Osteoblast (primary cell): ENCODE measurements at regions not wholly inside any gene's neighbourhood (a gene's known extent, or its start where the extent isn't known, plus 50 kb on each side); places are given as distances from the start of the nearest gene placed in this dataset.
"Not testable (repeated sequence)": the region's sequence is repeated elsewhere in the genome, so short reads cannot be mapped to it uniquely, and the experiment has no call there.

ENCODE experiments used
- DNase-seq: peaks from one replicate; pipeline ENCODE4 v3.0.0; 2011; ENCODE audit warnings: low spot score, mixed read lengths; ENCODE audit not compliant: insufficient read length; ENCODE audit errors: missing footprints
- H2AFZ ChIP-seq: 2 replicates; pipeline ENCODE4 v1.6.0; 2011; ENCODE audit warnings: mild to moderate bottlenecking, low read length
- H3K27ac ChIP-seq: 2 replicates; pipeline ENCODE4 v1.5.1; 2011; ENCODE audit warnings: mild to moderate bottlenecking, low read depth, low read length, moderate library complexity
- H3K27me3 ChIP-seq: 2 replicates; pipeline ENCODE4 v1.6.0; 2012; ENCODE audit warnings: mild to moderate bottlenecking, control low read depth, inconsistent platforms, low read length, moderate library complexity; ENCODE audit not compliant: insufficient read depth
- H3K36me3 ChIP-seq: 2 replicates; pipeline ENCODE4 v1.5.1; 2011; ENCODE audit warnings: mild to moderate bottlenecking, low read length, control low read depth, moderate library complexity; ENCODE audit not compliant: insufficient read depth
- H3K4me1 ChIP-seq: 2 replicates; pipeline ENCODE4 v1.5.1; 2011; ENCODE audit warnings: mild to moderate bottlenecking, low read length, control low read depth, moderate library complexity; ENCODE audit not compliant: insufficient read depth
- H3K4me2 ChIP-seq: 2 replicates; pipeline ENCODE4 v1.6.0; 2011; ENCODE audit warnings: mild to moderate bottlenecking, low read length; ENCODE audit not compliant: insufficient read depth
- H3K4me3 ChIP-seq: fragments of 200-600 bp; sonication (generic); 3 replicates; pipeline ENCODE4 v1.5.1; 2012; ENCODE audit warnings: mild to moderate bottlenecking, low read length, inconsistent platforms; ENCODE audit not compliant: insufficient read depth
- H3K79me2 ChIP-seq: 2 replicates; pipeline ENCODE4 v1.6.0; 2012; ENCODE audit warnings: mild to moderate bottlenecking, low read length, control low read depth, inconsistent platforms; ENCODE audit not compliant: insufficient read depth
- H3K9me3 ChIP-seq: 2 replicates; pipeline ENCODE4 v1.5.1; 2011; ENCODE audit warnings: low read depth, low read length, control low read depth
- H4K20me1 ChIP-seq: 2 replicates; pipeline ENCODE4 v1.6.0; 2012; ENCODE audit warnings: mild to moderate bottlenecking, low read length, control low read depth; ENCODE audit not compliant: insufficient read depth
- CTCF ChIP-seq: IDR thresholded peaks from 2 replicates; pipeline ENCODE4 v1.5.1; 2011; ENCODE audit warnings: mild to moderate bottlenecking, low read depth, low read length, moderate library complexity; ENCODE audit errors: extremely low read depth

GRCh38 chr15:37416103-37416502 is 315.8 kb upstream of the MEIS2 start:
- no peak overlapping the region for H3K4me2 ChIP-seq
- H3K27me3 ChIP-seq, result no peaks in the 10 kb centered on the region
- no peak overlapping the region for H3K4me3 ChIP-seq
- H3K9me3 ChIP-seq, result no peaks in the 10 kb centered on the region
- no peaks in the 10 kb centered on the region for H4K20me1 ChIP-seq
- DNase-seq, result no peak
- H3K4me1 ChIP-seq, result no peaks in the 10 kb centered on the region
- H3K27ac ChIP-seq, result no peak overlapping the region
- TF ChIP-seq CTCF, result no peak
- no peak overlapping the region for H2AFZ ChIP-seq
- no peaks in the 10 kb centered on the region for H3K36me3 ChIP-seq
- no peaks in the 10 kb centered on the region for H3K79me2 ChIP-seq

- DNase-seq, result peak; percentile 4
- no peaks in the 10 kb centered on the region for H3K4me1 ChIP-seq
- H4K20me1 ChIP-seq, result no peaks in the 10 kb centered on the region
- H3K27ac ChIP-seq, result no peak overlapping the region
- no peak for TF ChIP-seq CTCF
- no peaks in the 10 kb centered on the region for H3K27me3 ChIP-seq
- peaks cover 2% of the 10 kb centered on the region for H3K9me3 ChIP-seq
- H3K4me3 ChIP-seq, result no peak overlapping the region
- H3K4me2 ChIP-seq, result no peak overlapping the region
- H2AFZ ChIP-seq, result no peak overlapping the region
- no peaks in the 10 kb centered on the region for H3K36me3 ChIP-seq
- H3K79me2 ChIP-seq, result no peaks in the 10 kb centered on the region
Observed at GRCh38 chr15:37425541-37425940, 325.2 kb upstream of the MEIS2 start.

GRCh38 chr15:37427393-37427792 is 327.0 kb upstream of the MEIS2 start:
- not testable (repeated sequence) for H2AFZ ChIP-seq, H3K4me3 ChIP-seq, H3K27me3 ChIP-seq, DNase-seq, H3K36me3 ChIP-seq, H3K79me2 ChIP-seq, H3K4me2 ChIP-seq, H3K27ac ChIP-seq, H3K4me1 ChIP-seq, H3K9me3 ChIP-seq, H4K20me1 ChIP-seq

GRCh38 chr15:37446921-37447320 is 346.6 kb upstream of the MEIS2 start:
- no peak for DNase-seq

More at GRCh38 chr15:37446921-37447320, 346.6 kb upstream of the MEIS2 start:
- Histone ChIP-seq H3K27ac (no peak overlapping the region), H2AFZ (no peak overlapping the region), H3K9me3 (no peaks in the 10 kb centered on the region), H4K20me1 (no peaks in the 10 kb centered on the region), H3K4me2 (no peak overlapping the region), H3K4me3 (no peak overlapping the region), H3K79me2 (no peaks in the 10 kb centered on the region), H3K36me3 (no peaks in the 10 kb centered on the region), H3K27me3 (no peaks in the 10 kb centered on the region), H3K4me1 (no peaks in the 10 kb centered on the region)
- TF ChIP-seq CTCF, result no peak
